Endodermal cell (in vitro differentiated cells): ENCODE measurements at regions not wholly inside any gene's neighbourhood (a gene's known extent, or its start where the extent isn't known, plus 50 kb on each side); places are given as distances from the start of the nearest gene placed in this dataset.

Experiments used
- DNase-seq: peaks from one replicate; pipeline ENCODE4 v3.0.0-alpha.2; 2017
- H3K27ac ChIP-seq: 2 replicates; pipeline ENCODE4 v1.5.1; 2013; ENCODE audit warnings: mild to moderate bottlenecking, low read depth, low read length, moderate library complexity
- H3K27me3 ChIP-seq: 2 replicates; pipeline ENCODE4 v1.6.1; 2013; ENCODE audit warnings: mild to moderate bottlenecking, low read length, moderate library complexity; ENCODE audit not compliant: insufficient read depth, control insufficient read depth, poor library complexity, severe bottlenecking
- H3K36me3 ChIP-seq: 2 replicates; pipeline ENCODE4 v1.7.0; 2013; ENCODE audit warnings: mild to moderate bottlenecking, low read length, moderate library complexity; ENCODE audit not compliant: control insufficient read depth, insufficient read depth
- H3K4me1 ChIP-seq: one replicate; pipeline ENCODE4 v1.7.0; 2013; ENCODE audit warnings: low read length; ENCODE audit not compliant: control insufficient read depth, insufficient read depth
- H3K4me3 ChIP-seq: 2 replicates; pipeline ENCODE4 v1.5.1; 2013; ENCODE audit warnings: mild to moderate bottlenecking, low read length, moderate library complexity
- H3K9ac ChIP-seq: 2 replicates; pipeline ENCODE4 v1.6.1; 2013; ENCODE audit warnings: mild to moderate bottlenecking, low read length, moderate library complexity; ENCODE audit not compliant: poor library complexity, severe bottlenecking; ENCODE audit errors: extremely low read depth
- H3K9me3 ChIP-seq: 2 replicates; pipeline ENCODE4 v1.6.1; 2013; ENCODE audit warnings: mild to moderate bottlenecking, low read length, moderate library complexity; ENCODE audit not compliant: control insufficient read depth
- H3K27ac Mint-ChIP-seq: 2 replicates; pipeline ENCODE4 v1.8.0; 2020; ENCODE audit warnings: mixed read lengths
- H3K27me3 Mint-ChIP-seq: 2 replicates; pipeline ENCODE4 v1.8.0; 2021; ENCODE audit warnings: mild to moderate bottlenecking, mixed read lengths; ENCODE audit not compliant: insufficient read depth
- H3K36me3 Mint-ChIP-seq: 2 replicates; pipeline ENCODE4 v1.8.0; 2020; ENCODE audit warnings: low read depth, mixed read lengths
- H3K4me1 Mint-ChIP-seq: 2 replicates; pipeline ENCODE4 v1.8.0; 2020; ENCODE audit warnings: mixed read lengths
- H3K4me3 Mint-ChIP-seq: 2 replicates; pipeline ENCODE4 v1.8.0; 2020; ENCODE audit warnings: mild to moderate bottlenecking, moderate library complexity, mixed read lengths
- H3K9me3 Mint-ChIP-seq: 2 replicates; pipeline ENCODE4 v1.8.0; 2020; ENCODE audit warnings: mild to moderate bottlenecking, mixed read lengths
- CTCF ChIP-seq: fragments of 200-600 bp; sonication (generic); conservative IDR thresholded peaks from 2 replicates; pipeline ENCODE4 v1.5.0; 2021; ENCODE audit warnings: antibody characterized with exemption, mild to moderate bottlenecking
- WGBS, 2 experiments: methylation state at CpG; one replicate each; pipeline versions ENCODE4 v1.1.5 to v1.1.7; 2013; ENCODE audit warnings: missing lambda C conversion rate in 2 of 2, mixed read lengths in 1 of 2; ENCODE audit not compliant: insufficient coverage in 1 of 2, insufficient read length in 1 of 2; 5-methylcytosine and 5-hydroxymethylcytosine counted together

- H3K4me1 ChIP-seq: no peaks in the 10 kb centered on the region
- H3K36me3 Mint-ChIP-seq: no peaks in the 10 kb centered on the region
- H3K36me3 ChIP-seq: no peaks in the 10 kb centered on the region
- H3K4me3 ChIP-seq: no peak overlapping the region
- no peak for DNase-seq
- no peak overlapping the region for H3K9ac ChIP-seq
- WGBS, 2 experiments: 100% methylated on average over 1 of the region's 2 CpGs; no CpG with 5 or more reads in 1 of the 2 experiments
- H3K27ac Mint-ChIP-seq: no peak overlapping the region
- no peak overlapping the region for H3K27ac ChIP-seq
- H3K4me1 Mint-ChIP-seq: peaks cover 11% of the 10 kb centered on the region
- TF ChIP-seq CTCF: no peak
- H3K27me3 ChIP-seq: no peaks in the 10 kb centered on the region
- no peak overlapping the region for H3K4me3 Mint-ChIP-seq
- no peaks in the 10 kb centered on the region for H3K27me3 Mint-ChIP-seq
- no peaks in the 10 kb centered on the region for H3K9me3 ChIP-seq
- H3K9me3 Mint-ChIP-seq: peaks cover 2% of the 10 kb centered on the region
These were observed 411.3 kb upstream of the ARRDC3 start for GRCh38 chr5:91794455-91794854.

GRCh38 chr5:91787718-91788117, 404.6 kb upstream of the ARRDC3 start:
- Mint-ChIP-seq H3K4me1 (peaks cover 4% of the 10 kb centered on the region), H3K27me3 (no peaks in the 10 kb centered on the region), H3K27ac (no peak overlapping the region), H3K9me3 (peaks cover 6% of the 10 kb centered on the region), H3K36me3 (no peaks in the 10 kb centered on the region), H3K4me3 (no peak overlapping the region)
- TF ChIP-seq CTCF: no peak
- no peaks in the 10 kb centered on the region for H3K36me3 ChIP-seq
- H3K27me3 ChIP-seq: no peaks in the 10 kb centered on the region
- no peaks in the 10 kb centered on the region for H3K9me3 ChIP-seq
- H3K4me3 ChIP-seq: no peak overlapping the region
- H3K9ac ChIP-seq: no peak overlapping the region
- WGBS, 2 experiments: 83% methylated on average over 1 of the region's 1 CpG
- H3K4me1 ChIP-seq: no peaks in the 10 kb centered on the region
- DNase-seq: no peak
- H3K27ac ChIP-seq: no peak overlapping the region

- Histone ChIP-seq H3K4me1 (peaks cover 5% of the 10 kb centered on the region), H3K27ac (no peak overlapping the region), H3K27me3 (no peaks in the 10 kb centered on the region), H3K9ac (no peak overlapping the region), H3K9me3 (no peaks in the 10 kb centered on the region), H3K4me3 (no peak overlapping the region), H3K36me3 (no peaks in the 10 kb centered on the region)
- Mint-ChIP-seq H3K27me3 (no peaks in the 10 kb centered on the region), H3K36me3 (no peaks in the 10 kb centered on the region), H3K4me1 (peaks cover 18% of the 10 kb centered on the region), H3K4me3 (no peak overlapping the region), H3K27ac (no peak overlapping the region), H3K9me3 (no peaks in the 10 kb centered on the region)
- no peak for DNase-seq
- no peak for TF ChIP-seq CTCF
- WGBS, 2 experiments: 85 to 100% methylated on average over 1 to 2 of the region's 2 CpGs
These were observed 394.6 kb upstream of the ARRDC3 start for GRCh38 chr5:91777671-91778070.
